Small intestine (tissue), 7 donors: ENCODE measurements at regions not wholly inside any gene's neighbourhood (a gene's known extent, or its start where the extent isn't known, plus 50 kb on each side); places are given as distances from the start of the nearest gene placed in this dataset.

Experiments used
- DNase-seq, 2 donors: peaks; one replicate each; pipeline versions ENCODE4 v3.0.0 to v3.0.0-alpha.2; 2013
- FAIRE-seq: peaks from 2 replicates; lab custom pipeline; 2012; peaks lifted over from hg19 to GRCh38; lab: Jason Lieb, UNC
- H3K27ac ChIP-seq, 3 donors: one replicate each; pipeline ENCODE4 v1.5.1; 2013; ENCODE audit warnings: low read length in 2 of 3, mild to moderate bottlenecking in 2 of 3, control low read depth in 1 of 3, inconsistent platforms in 1 of 3, low read depth in 1 of 3, moderate library complexity in 1 of 3
- H3K27me3 ChIP-seq, 3 donors: one replicate each; pipeline ENCODE4 v1.6.1; 2013; ENCODE audit warnings: low read length in 3 of 3, inconsistent platforms in 1 of 3; ENCODE audit not compliant: control insufficient read depth in 3 of 3, insufficient read depth in 3 of 3
- H3K36me3 ChIP-seq, 3 donors: one replicate each; pipeline ENCODE4 v1.6.1; 2013; ENCODE audit warnings: low read length in 3 of 3, inconsistent platforms in 1 of 3, low read depth in 1 of 3, mild to moderate bottlenecking in 1 of 3, moderate library complexity in 1 of 3; ENCODE audit not compliant: control insufficient read depth in 3 of 3, insufficient read depth in 2 of 3
- H3K4me1 ChIP-seq, 3 donors: one replicate each; pipeline ENCODE4 v1.6.1; 2013; ENCODE audit warnings: low read length in 2 of 3, inconsistent platforms in 1 of 3, low read depth in 1 of 3, mild to moderate bottlenecking in 1 of 3, moderate library complexity in 1 of 3; ENCODE audit not compliant: control insufficient read depth in 3 of 3, insufficient read depth in 2 of 3
- H3K4me3 ChIP-seq, 3 donors: one replicate each; pipeline ENCODE4 v1.5.1; 2013; ENCODE audit warnings: low read length in 3 of 3, control low read depth in 1 of 3, inconsistent platforms in 1 of 3, low read depth in 1 of 3, mild to moderate bottlenecking in 1 of 3, moderate library complexity in 1 of 3
- H3K9me3 ChIP-seq, 2 donors: one replicate each; pipeline ENCODE4 v1.6.1; 2013; ENCODE audit warnings: low read depth in 1 of 2, low read length in 1 of 2; ENCODE audit not compliant: control insufficient read depth in 2 of 2, insufficient read depth in 1 of 2
- WGBS, 3 donors: extraction: QIAGEN DNeasy Blood & Tissue Kit; methylation state at CpG; one replicate each; pipeline ENCODE4 v1.1.7; 2013; 5-methylcytosine and 5-hydroxymethylcytosine counted together
- donor health status: healthy with polysubstance abuse.
- donor health status: control.
- donor health status: control.
- donor health status: Bipolar disorder and iron deficiency.
- donor health status: healthy.

- no peak for FAIRE-seq
- no peak for DNase-seq
Measured at GRCh38 chr15:61421938-61422337, 192.8 kb upstream of the RORA start.

GRCh38 chr15:61421470-61421869, 192.4 kb upstream of the RORA start:
- no peaks in the 10 kb centered on the region for H3K27me3 ChIP-seq
- H3K36me3 ChIP-seq = no peaks in the 10 kb centered on the region
- H3K9me3 ChIP-seq = no peaks in the 10 kb centered on the region
- 70 to 87% (median 86%) methylated on average over 2 of the region's 2 CpGs for WGBS, 3 donors
- no peak overlapping the region for H3K27ac ChIP-seq
- no peaks in the 10 kb centered on the region for H3K4me1 ChIP-seq
- DNase-seq (no peak), FAIRE-seq (no peak)
- H3K4me3 ChIP-seq = no peak overlapping the region

More at GRCh38 chr15:61421938-61422337, 192.8 kb upstream of the RORA start:
- H3K4me3 ChIP-seq = no peak overlapping the region
- no peaks in the 10 kb centered on the region for H3K36me3 ChIP-seq
- H3K27me3 ChIP-seq = no peaks in the 10 kb centered on the region
- 0 to 28% (median 15%) methylated on average over 1 of the region's 1 CpG for WGBS, 3 donors
- H3K27ac ChIP-seq = no peak overlapping the region
- H3K4me1 ChIP-seq = no peaks in the 10 kb centered on the region
- no peaks in the 10 kb centered on the region for H3K9me3 ChIP-seq

GRCh38 chr15:61420546-61420945, 191.4 kb upstream of the RORA start:
- H3K36me3 ChIP-seq = no peaks in the 10 kb centered on the region
- H3K27ac ChIP-seq = no peak overlapping the region
- no peak overlapping the region for H3K4me3 ChIP-seq
- DNase-seq (no peak), FAIRE-seq (no peak)
- H3K9me3 ChIP-seq = no peaks in the 10 kb centered on the region
- H3K4me1 ChIP-seq = no peaks in the 10 kb centered on the region
- H3K27me3 ChIP-seq = no peaks in the 10 kb centered on the region

GRCh38 chr15:61415617-61416120, 186.6 kb upstream of the RORA start:
- Histone ChIP-seq H3K27me3 (no peaks in the 10 kb centered on the region), H3K36me3 (no peaks in the 10 kb centered on the region), H3K4me3 (no peak overlapping the region), H3K9me3 (no peaks in the 10 kb centered on the region), H3K27ac (no peak overlapping the region), H3K4me1 (no peaks in the 10 kb centered on the region)
- FAIRE-seq (no peak), DNase-seq (no peak)
- 57 to 78% (median 73%) methylated on average over 2 of the region's 2 CpGs for WGBS, 3 donors

DNA sequence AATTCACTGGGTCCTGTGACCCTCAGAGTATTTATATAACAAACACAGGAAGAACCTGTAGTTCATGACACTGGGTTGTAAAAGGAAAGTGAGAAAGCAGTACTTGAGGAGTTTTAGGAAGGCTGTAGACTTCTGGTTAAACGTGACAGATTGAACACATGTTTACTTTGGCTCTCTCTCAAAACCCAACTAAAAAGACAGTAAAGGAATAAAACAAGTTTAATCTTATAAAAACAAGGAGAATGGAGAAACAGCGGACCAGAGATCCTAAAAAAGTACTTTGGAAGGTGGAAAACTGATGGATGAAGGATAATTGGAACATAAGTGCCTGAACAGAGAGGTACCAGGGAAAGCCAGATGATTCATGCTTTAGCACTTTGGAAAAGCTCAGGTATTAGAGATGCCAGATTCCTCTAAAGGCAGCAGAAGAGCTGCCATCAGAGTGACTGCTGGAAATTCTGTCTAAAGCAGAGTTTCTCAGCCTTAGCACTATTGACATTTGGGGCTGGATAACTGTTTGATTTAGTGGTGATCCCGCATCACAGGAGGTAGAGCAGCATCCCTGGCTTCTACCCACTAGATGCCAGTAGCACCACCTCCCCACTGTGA, 182.9 kb upstream of the RORA start:
- Histone ChIP-seq H3K4me1 (no peaks in the 10 kb centered on the region), H3K4me3 (no peak overlapping the region), H3K9me3 (no peaks in the 10 kb centered on the region), H3K27ac (no peak overlapping the region), H3K36me3 (no peaks in the 10 kb centered on the region), H3K27me3 (peaks cover 0 to 3% (median 0%) of the 10 kb centered on the region in 3 donors)
- 25 to 42% (median 38%) methylated on average over 3 of the region's 3 CpGs for WGBS, 3 donors
- FAIRE-seq = no peak
- DNase-seq = no peak

DNA sequence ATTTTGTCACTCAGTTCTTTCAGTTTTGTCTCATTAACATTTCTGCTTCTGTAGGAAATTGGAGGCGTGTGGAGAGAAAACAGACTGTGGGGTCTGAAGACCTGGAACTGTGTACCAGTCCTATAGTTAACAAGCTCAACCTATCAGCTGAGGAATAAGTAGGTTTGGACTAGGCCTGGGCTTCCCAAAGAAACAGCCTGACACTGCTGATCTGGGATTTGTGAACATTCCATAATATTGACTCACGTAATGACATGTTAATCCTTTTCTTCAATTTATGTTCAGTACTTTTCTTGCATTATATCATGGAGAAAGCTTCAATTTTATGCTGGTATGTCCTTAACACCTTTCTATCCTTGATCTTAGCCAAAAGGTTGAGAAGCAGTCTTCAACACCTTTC, 181.6 kb upstream of the RORA start:
- Histone ChIP-seq H3K27me3 (peaks cover 0 to 3% (median 0%) of the 10 kb centered on the region in 3 donors), H3K4me3 (no peak overlapping the region), H3K9me3 (no peaks in the 10 kb centered on the region), H3K36me3 (no peaks in the 10 kb centered on the region), H3K27ac (no peak overlapping the region), H3K4me1 (no peaks in the 10 kb centered on the region)
- DNase-seq = no peak
- FAIRE-seq = no peak
- 74 to 88% (median 82%) methylated on average over 2 of the region's 2 CpGs for WGBS, 3 donors

DNA sequence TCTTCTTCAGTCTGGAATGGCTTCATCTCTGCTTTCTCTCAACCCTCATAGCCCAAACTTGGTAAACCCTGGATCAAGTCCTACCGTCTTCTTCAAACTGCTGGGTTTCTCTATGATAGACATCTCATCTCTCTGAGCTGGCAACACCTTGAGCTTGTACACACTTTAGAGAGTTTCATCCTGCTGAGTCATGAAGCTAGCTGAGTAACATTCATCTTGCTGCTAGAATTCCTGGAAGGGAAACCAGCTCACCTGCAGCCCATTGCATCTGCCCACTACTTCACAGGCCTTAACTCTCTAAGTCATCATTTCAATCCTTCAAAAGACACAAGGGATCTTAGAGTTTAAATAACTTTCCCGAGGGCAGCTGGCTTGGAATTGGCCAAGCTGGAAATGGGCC, 175.5 kb upstream of the RORA start:
- no peaks in the 10 kb centered on the region for H3K9me3 ChIP-seq
- no peaks in the 10 kb centered on the region for H3K4me1 ChIP-seq
- no peak overlapping the region for H3K4me3 ChIP-seq
- no peak overlapping the region for H3K27ac ChIP-seq
- peaks cover 0 to 3% (median 0%) of the 10 kb centered on the region in 3 donors for H3K27me3 ChIP-seq
- DNase-seq (no peak), FAIRE-seq (no peak)
- 76 to 89% (median 79%) methylated on average over 2 of the region's 2 CpGs for WGBS, 3 donors
- no peaks in the 10 kb centered on the region for H3K36me3 ChIP-seq

DNA sequence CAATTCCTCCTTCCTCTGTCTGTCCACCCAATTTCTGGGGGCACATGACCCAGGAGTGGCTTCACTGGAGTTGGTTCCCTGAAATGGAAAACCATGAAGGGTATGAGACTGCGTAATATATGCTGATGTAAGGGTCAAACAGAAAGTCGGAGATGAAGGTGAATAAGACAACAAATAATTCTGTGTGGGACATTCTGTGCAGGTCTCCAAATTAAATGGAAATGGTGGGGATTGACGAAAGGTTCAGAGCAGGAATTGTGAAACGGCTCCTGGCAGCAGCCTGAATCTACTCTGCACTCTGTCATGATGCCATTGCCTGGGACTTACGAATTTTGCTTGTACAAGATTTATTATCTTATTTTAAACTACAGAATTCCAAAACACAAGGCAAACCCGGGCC, 174.8 kb upstream of the RORA start:
- no peak overlapping the region for H3K4me3 ChIP-seq
- no peaks in the 10 kb centered on the region for H3K9me3 ChIP-seq
- H3K4me1 ChIP-seq = no peaks in the 10 kb centered on the region
- WGBS, 3 donors = 74 to 81% (median 81%) methylated on average over 6 of the region's 6 CpGs
- peaks cover 0 to 3% (median 0%) of the 10 kb centered on the region in 3 donors for H3K27me3 ChIP-seq
- DNase-seq = no peak
- no peak for FAIRE-seq
- no peak overlapping the region for H3K27ac ChIP-seq
- no peaks in the 10 kb centered on the region for H3K36me3 ChIP-seq
